Nucleus accumbens (tissue), 56 donors: ENCODE measurements at regions not wholly inside any gene's neighbourhood (a gene's known extent, or its start where the extent isn't known, plus 50 kb on each side); places are given as distances from the start of the nearest gene placed in this dataset.

Experiments
- DNase-seq, 56 donors: peaks; one replicate each; lab custom pipeline; 2025; lab: John Stamatoyannopoulos, UW

DNA sequence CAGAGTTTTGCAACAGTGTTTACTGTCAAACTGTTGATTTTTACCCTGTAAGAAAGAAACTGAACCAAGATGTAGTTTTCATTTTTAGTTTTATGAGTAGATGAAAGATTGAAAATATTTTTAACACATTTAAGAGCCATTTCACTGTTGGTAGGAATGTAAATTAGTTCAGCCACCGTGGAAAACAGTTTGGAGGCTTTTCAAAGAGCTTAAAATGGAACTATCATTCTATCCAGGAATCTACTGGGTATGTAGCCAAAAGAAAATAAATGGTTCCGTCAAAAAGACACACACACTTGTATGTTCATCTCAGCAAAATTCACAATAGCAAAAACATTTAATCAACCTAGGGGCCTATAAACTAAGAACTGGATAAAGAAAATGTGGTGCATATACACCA, 729.8 kb upstream of the CDH7 start:
- DNase-seq, result no peak

DNA sequence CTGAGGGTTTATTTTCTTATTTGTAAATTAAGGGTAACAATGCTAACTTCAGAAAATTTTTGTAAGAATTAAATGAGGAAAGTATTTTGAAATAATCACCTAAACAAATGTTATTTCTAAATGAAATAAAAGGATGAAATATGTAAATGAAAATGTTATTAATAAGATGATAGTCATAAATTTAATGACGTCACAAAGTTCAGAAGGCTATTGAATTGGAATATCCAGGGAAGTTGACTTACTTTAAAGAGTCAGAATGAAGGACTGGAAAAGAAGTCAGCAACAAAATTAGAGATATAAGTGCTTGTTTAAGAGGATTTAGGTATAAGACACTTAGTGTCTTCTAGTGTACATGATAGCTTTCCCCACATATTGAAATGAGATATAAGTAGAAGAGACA, 732.6 kb upstream of the CDH7 start:
- DNase-seq, result no peak

DNA sequence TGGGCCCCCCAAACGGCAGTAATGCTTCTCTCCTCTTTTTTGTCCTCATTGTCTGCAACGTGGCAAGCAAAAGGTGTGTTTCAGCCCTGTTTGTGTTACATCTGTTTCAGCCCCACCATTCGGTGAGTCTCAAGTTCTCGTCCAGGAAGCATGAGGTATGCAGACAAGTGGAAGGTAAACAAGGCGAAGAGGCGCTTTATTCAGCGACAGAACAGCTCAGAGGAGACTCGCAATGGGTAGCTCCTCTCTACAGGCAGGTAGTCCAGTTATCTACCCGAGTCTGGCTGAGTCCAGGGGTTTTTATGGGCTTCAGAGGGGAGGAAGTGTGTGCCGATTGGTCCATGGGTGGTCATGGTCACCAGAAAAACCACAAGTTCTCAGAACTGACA, 733.4 kb upstream of the CDH7 start:
- DNase-seq, result no peak

DNA sequence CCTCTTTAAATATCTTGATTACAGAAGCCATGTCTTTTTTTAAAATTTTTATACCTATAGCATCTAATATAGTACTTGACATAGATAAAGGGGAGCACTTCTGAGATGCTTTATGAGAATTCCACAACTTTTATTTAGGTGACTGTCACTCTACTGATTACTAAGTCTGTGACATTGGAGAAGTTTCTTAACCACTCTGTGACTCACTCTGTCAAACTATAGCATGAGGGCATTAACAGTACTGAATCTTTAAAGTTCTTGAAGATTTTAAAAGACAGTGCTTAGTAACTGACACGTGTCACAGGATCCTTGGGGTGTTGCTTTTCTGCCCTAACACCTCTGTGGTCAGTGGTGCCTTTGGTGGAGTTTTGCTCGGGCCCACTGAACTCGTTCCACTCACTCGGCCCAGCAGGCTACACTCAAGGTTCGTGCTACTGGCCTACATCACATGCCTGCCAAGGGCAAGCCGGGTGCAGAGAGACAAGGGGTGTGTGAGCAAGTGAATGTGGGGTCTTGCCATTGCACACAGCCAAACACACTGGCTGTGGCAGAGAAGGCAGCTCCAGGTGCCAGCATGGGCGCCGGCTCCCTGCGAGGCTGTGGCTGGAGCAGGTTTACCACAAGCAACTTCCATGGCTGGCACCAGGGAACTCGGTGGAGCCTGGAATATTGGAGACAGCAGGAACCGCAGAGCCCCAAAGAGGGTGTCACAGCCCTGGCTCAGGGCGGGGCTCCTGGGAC, 734.0 kb upstream of the CDH7 start:
- no peak for DNase-seq

DNA sequence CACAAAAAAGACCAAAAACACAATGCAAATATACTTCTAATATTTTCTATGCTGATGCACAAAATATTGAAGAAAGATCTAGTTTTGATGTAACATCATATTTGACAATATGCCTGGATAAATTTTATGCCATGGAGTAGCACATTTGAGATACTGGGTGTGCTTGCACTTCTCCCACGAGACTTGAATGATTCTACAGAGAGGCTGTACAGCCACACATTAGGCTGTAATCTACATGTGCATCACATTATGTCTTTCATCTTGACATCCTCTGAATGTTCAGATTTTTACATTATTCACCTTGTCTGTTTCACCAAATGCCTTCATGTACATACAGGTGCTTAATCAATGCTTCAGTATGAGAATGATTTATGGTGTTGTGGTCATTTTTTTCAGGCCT, 756.4 kb upstream of the CDH7 start:
- no peak for DNase-seq

DNA sequence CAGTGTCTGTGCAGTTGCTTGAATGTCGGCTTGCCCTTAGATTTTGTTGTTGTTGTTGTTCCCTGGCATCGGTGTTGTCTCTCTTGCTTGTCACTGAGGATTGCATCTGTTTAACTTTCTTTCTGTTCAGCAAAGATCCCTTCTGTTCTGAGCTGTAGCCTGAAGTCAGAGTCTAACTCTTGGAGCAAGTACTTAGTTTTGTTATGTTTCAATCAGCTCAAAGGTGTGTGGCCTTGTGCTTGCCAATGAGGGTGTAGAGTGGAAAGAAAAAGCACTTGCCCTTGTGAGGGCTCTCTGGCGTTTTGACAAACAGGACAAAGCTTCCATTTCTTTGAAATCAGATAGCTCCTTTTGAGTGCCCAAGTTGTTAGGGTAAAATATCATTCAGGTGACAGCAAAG, 757.1 kb upstream of the CDH7 start:
- no peak for DNase-seq

DNA sequence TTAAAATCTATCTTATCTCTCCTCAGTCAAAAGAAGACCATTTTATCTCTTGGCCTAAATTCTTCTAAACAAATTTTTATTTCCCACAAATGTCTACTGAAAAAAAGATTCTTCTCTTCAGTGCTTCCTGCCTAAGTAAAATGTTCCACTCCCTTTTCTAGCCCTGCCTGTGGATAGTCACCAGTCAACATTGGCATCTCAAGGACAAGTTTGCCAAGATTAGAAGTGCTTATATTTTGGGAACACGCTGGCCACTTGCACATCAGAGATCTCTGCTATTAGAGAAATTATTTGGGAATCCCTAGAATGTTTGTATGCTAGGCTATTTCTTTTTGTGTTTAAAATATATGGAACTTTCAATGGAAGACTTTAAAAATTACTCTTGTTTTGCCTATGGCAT, 758.2 kb upstream of the CDH7 start:
- no peak for DNase-seq

DNA sequence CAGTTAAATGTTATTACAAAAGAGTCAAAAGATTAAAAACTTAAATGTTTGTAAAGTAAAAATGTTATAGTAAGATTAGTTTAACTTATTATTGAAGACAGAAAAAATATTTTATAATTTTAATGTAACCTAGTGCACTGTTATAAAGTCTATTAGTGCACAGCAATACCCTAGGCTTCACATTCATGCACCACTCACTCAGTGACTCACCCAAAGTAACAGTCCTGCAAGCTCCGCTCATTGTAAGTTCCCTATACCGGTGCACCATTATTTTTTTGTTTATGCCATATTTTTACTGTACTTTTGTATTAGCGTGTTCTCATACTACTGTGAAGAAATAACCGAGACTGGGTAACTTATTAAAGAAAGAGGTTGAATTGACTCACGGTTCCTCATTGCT, 759.7 kb upstream of the CDH7 start:
- no peak for DNase-seq

DNA sequence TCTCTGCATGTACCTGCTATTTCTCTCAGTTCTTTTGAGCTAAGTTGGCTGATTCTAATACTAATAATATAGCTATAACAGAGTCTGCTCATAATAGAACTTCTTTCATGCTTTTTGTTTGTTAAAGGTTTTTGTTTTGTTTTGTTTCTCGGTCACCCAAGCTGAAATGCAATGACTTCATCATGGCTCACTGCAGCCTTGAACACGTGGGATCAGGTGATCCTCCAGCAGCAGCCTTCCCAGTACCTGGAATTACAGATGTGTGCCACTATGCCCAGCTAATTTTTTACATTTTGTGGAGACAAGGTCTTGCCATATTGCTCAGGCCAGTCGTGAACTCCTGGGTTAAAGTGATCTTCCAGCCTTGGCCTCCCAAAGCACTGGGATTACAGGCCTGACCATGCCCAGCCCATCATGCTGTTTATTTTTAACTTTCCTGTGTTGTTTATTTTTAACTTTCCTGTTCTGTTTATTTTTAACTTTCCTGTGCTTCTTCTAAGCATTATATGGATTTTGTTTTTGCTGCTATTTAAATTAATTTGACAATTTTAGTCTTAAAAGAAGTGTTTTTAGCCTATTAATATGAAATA, 763.8 kb upstream of the CDH7 start:
- no peak for DNase-seq

DNA sequence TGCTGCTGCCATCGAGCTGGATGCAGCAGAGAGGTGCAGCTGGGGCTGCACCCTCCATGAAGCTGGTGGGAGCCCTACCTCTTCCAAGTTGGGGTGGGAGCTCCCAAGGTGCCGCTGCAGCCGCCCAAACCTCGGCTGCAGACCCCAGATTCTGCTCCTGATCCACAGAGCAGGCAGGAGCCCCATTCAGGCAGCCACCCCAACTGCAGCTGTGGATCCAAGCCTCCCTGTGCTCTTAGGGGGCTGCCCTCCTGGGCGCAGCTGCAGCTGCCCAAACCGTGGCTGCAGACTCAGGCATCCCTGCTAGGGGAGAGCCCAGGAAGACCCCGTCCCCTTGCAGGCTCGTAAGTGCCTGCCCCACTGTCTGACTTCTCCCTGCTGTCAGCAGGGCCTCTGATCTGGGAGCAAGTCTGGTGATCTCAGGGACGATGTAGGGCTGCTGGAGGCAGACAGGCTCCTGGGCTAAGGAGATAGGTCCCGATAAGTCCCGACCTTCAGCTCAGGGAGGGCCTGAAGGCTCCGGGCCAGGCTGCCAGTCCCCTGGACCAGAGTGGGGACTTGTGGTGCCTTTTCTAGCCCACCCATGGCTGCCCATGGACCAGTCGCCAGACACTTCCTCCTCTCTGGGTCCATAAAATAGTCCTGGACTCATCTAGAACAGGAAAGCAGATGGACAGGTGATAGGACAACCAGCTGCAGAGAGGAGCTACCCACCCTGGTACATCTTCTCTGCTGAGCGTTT, 767.1 kb upstream of the CDH7 start:
- no peak for DNase-seq

DNA sequence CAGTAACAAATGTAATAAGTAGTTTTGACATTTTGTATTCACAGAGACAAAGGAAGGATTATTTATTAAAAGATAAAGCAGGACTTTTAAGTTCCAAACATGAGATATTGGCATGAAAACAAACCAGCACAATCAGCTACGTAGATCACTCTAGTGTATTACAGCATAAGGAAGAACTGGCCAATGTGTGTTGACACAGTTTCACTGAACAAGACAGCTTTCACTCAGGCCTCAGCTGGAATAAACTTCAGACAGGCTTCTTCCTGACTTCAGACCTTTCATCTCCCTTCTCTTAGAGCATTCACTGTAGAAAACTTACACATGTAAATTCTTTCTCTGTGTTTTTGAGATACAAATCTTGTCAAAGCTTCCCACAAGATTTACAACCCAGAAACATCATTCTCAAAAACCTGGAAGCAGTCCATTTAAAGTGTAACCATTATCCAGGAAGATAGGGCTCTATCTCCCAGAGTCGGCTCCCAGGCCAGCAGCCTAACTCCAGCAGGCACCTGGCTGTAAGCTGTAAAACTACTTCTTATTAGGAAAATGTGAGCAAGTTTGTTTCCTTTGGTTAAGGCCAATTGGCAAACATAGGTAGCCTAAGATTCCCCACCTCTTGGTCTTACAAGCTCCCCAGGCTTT, 768.3 kb upstream of the CDH7 start:
- no peak for DNase-seq

DNA sequence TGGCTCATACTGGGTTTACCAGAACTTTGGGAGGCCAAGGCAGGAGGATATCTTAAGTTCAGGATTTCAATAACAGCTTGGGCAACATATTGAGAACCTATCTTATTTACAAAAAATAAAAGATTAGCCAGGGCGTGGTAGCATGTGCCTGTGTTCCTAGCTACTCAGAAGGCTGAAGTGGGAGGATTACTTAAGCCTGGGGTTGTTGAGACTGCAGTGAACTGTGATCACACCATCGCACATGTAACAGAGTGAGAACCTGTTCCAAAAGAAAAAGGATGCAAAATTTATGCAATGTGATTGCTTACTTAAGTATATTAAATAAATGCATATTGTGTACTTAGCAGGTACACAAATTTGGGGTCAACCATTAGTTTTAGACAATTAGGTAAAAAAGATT, 768.9 kb upstream of the CDH7 start:
- no peak for DNase-seq

DNA sequence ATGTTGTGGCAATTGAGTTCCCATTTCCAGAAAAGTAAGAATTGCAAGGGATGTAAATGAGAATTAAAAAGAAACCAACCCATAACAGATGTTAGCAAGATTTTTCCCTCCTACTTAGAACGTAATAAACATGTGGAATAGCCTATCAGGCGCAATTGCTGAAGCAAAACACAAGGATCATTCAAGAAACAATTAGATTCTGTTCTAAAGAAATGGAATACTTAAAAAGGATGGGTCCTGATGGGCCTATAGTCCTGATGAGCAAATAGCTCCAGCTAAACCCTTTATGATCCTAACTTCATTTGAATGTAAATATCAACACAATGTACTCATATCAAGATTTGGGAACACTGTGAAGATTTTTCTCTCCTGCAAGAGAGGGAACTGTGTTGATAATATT, 771.0 kb upstream of the CDH7 start:
- no peak for DNase-seq

DNA sequence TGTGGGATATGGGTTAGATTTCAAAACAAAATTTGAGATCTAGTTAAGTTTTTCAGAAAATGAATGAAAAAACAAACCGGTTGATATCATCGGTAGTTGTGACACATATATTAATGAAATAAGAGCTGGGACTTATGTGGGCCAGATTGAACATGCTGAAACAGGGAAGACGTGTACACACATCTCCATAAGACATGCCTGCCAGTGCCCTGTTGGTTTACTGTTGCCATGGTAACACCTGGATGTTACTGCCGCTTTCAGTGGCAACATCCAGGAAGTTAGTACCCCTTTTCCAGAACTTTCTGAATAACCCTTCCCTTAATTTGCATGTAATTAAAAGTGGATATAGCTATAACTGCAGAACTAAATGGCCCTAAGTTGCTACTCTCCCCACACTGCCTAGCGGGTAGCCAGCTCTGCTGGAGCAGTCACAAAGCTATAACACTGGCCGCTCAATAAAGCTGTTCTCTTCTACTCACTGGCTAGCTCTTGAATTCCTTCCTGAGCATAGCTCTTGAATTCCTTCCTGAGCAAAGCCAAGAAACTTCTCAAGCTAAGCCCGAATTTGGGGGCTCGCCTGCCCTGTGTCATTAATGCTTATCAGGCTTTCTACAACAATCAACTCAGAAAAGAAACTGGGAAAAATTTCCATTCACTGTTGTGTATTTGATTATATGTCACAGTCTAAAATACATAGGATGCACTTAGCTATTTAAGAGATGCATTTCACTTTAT, 776.3 kb upstream of the CDH7 start:
- DNase-seq, result no peak

DNA sequence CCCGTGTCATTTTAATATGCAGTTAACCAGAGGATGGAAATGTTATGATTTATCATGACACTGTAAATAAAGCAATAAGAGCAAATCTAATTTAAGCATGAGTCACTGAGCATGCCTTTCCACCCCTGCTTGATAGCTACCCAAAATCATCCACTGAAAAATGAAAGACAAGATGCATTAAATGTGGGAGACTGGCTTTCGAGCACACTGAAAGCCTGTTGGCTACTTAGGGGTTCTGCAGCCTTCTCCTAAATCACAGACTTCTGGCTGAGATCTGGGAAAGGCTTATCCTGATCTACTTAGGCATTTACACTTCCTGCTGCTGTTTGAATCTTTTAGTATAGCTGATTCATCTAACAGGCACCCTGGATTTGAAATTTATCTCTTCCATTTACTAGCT, 778.3 kb upstream of the CDH7 start:
- DNase-seq, result no peak

DNA sequence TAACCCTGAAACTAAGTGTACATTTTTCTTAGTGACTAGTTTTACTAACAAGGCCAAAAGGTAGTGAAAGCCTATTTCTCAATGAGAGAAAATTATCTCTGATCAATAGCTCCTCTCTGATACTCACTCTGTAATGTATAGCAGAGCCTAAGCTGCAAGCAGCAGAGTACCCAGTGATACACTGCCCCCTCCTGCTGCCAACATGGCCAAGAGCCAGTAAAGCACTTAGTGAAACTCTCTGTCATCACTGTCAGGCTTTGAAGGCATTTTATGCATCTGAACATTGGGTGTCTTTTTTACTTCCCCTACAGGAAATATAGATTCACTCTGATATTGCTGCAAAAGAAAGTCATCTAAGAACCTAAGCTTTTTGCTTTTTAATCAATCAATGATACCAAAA, 784.1 kb upstream of the CDH7 start:
- DNase-seq, result no peak

DNA sequence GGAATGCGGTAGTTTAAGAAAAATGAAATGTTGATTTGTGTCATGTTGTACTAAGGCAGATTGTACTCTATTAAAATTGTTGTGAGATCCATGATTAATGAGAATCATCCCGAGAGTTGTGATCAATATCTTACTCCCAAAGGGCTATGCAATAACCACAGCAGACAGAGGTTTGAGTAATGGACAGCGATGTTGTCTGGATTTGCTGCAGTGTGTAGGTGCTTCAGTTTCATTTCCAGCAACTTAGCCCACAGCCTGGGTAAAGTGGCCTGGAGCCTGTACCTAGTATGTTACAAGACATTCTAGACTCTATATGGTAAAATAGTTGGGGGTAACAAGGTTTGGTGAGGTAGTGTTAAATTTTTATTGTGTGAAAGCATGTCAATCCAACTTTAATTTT, 794.3 kb upstream of the CDH7 start:
- DNase-seq, result no peak

DNA sequence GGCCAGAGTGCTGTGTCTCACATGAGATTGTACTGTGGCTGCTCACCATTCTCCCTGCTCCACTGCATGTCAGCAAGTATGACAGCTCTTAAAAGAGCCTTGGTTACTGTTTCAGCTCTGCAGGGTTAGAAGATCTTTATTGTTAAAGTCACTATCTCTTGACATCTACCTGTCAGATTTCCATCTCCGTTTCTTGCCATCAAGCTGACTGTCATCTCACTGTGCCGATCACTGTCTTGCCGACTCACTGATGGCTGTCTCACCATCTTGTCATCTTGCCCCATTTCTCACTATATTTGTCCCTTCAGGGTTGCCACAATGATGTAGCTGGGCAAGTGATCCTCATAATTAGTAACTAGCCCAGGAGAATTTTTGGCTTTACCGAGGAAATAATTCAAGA, 800.9 kb upstream of the CDH7 start:
- DNase-seq, result no peak

DNA sequence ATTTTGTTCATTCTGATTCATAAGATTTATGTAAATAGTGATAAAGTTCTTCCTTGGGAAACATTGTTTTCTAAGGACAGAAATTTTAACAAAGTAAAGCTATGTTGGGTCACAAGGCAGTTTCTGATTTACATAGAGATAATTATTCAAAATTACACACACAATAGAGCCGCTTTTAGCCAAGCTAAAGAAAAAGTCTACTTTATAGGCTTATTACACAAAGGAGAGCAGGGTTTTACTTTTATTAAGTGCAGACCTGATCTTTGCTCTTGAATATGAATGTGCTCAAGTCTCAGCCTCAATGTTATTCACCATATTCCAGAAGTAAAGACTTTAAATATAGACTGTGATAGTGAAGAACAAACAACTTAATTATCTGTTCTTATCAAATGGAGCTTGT, 787.8 kb upstream of the LINC00305 start:
- no peak for DNase-seq

DNA sequence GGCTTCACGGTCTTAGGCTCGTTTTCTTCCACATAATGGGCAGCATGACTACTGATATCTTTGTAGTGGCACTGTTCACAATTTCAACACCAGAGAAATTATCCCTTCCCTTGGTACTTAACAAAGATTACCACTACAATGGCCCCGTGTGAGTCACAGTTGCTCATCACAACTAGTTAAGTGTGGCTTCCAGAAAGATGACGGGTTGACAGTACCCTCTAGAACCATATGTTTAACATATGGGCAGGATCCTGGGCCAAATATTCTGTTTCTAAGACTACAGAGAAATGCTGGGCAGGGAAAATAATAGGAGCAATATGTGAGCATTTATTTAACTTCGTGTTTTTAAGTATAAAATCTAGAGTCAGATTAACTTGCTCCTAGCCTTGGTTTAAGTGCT, 780.1 kb upstream of the LINC00305 start:
- no peak for DNase-seq

DNA sequence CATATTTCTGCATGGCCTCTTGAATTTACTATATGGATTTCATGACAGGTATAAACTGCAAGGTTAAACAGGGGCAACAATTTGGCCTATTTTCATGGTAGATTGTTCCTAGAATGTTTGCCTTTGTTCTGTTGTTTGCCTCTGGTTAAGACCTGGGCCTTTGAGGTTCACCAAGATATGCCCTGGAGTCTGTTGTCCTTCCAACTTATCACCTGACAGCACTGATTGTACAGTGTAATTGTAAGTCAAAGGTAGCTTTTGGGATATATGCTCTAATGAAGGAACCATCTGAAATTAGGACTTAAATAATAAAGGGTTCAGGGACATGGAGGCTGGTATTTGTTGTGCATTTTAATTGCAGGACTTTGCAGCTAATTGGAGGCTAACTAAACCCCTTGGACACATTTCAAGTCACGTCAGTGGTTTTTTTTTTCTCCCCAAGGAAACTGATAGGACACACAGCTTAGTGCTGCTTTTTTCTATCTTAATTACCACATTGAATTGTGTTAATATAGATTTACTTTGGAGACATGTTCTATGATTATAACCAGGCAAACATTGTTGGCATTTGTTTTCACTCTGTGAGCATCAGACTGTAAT, 771.2 kb upstream of the LINC00305 start:
- DNase-seq, result no peak
